Choroid plexus epithelial cell (primary cell): ENCODE measurements at regions not wholly inside any gene's neighbourhood (a gene's known extent, or its start where the extent isn't known, plus 50 kb on each side); places are given as distances from the start of the nearest gene placed in this dataset.

ENCODE experiments used
- DNase-seq: peaks from one replicate; pipeline ENCODE4 v3.0.0-alpha.2; 2010; ENCODE audit warnings: low read depth
- H3K4me3 ChIP-seq: 2 replicates; pipeline ENCODE4 v1.5.1; 2011; ENCODE audit warnings: low read depth, mild to moderate bottlenecking, control low read depth, low read length, moderate library complexity
- TF ChIP-seq, protein P1 (sequence below): conservative IDR thresholded peaks from 2 replicates; pipeline ENCODE4 v1.5.1; 2011; ENCODE audit warnings: low read depth, mild to moderate bottlenecking, control low read depth, inconsistent platforms, low read length, moderate library complexity

DNA sequence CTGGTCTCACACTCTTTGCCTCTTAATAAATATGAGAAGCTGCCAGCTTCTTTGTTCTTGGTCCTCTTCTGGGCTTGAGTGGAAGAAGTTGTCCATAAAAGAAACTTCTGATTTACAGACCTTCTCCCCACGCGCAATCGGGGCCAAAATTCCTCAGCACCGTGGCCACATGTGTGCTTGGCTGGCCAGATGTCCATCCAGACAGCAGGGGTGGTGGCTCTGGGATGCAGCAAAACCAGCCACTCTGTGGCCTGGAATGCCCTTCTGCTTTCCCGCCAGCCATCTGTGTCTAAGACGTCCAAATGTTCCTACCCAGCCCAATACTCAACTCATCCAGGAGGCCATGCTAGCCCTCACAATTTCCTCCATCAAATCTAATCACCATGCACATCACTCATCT is 250.8 kb downstream of the EN1 start:
- H3K4me3 ChIP-seq, result no peak overlapping the region
- TF ChIP-seq, protein P1, sequence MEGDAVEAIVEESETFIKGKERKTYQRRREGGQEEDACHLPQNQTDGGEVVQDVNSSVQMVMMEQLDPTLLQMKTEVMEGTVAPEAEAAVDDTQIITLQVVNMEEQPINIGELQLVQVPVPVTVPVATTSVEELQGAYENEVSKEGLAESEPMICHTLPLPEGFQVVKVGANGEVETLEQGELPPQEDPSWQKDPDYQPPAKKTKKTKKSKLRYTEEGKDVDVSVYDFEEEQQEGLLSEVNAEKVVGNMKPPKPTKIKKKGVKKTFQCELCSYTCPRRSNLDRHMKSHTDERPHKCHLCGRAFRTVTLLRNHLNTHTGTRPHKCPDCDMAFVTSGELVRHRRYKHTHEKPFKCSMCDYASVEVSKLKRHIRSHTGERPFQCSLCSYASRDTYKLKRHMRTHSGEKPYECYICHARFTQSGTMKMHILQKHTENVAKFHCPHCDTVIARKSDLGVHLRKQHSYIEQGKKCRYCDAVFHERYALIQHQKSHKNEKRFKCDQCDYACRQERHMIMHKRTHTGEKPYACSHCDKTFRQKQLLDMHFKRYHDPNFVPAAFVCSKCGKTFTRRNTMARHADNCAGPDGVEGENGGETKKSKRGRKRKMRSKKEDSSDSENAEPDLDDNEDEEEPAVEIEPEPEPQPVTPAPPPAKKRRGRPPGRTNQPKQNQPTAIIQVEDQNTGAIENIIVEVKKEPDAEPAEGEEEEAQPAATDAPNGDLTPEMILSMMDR, result no peak
- no peak for DNase-seq

DNA sequence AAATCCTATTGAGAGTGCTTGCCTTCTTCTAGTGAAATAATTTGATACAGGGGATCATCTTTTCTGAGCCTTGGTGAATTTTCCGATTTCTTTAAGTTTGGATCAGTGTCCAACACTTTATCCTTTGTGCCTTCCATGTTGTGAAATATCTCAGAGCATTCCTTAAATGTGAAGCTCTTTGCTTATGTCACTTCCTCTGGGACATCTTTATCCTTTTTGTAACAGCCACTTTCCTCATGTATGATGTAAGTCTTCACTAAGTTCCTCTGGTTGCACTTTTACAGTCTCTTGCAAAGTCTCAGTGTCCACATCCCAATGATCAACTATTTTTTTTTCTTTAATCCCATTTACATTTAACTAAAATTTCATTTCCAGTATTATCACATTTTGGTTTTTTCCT is 254.2 kb downstream of the EN1 start:
- H3K4me3 ChIP-seq, result no peak overlapping the region
- no peak for DNase-seq
- TF ChIP-seq, protein P1, result no peak

DNA sequence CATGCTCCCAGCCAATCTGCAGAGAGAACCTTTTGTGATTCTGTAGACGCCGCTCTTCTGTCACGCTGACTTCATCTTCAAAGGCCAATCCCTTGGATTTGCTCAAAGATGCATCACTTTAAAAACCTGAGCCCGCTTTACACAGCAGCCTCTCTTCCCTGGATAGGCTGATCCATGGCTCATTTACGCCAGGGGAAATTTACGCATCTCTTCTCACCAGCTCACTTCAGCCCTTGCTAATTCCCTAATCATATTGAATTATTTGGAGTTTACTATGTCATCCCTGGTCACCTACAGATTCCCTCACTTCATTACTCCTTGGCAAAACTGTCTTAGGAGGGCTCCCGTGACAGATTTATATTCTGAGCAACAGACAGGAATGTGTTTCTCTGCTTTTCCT is 256.2 kb downstream of the EN1 start:
- no peak for DNase-seq
- TF ChIP-seq, protein P1, result no peak

DNA sequence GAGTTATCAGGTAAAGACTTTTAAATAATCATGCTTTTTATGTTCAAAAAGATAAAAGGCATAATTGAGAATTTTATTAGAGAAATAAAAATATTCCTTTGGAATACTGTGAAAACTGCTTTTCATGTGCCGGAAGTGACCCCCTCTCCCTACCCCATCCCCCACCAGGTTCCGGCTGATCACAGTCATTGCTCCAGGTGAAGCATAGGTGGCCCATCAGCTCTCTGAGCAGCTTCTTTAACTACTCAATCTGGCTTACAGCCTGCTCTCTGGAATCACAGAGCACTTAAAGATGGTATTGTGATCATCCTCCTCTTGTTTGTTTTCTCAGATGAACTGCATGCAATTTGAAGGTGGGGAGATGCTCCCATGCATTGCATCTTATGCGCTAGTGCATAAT is 257.7 kb downstream of the EN1 start:
- TF ChIP-seq, protein P1, result no peak
- no peak overlapping the region for H3K4me3 ChIP-seq
- DNase-seq, result no peak

More for the DNA sequence above, 256.2 kb downstream of the EN1 start:
- no peak overlapping the region for H3K4me3 ChIP-seq

DNA sequence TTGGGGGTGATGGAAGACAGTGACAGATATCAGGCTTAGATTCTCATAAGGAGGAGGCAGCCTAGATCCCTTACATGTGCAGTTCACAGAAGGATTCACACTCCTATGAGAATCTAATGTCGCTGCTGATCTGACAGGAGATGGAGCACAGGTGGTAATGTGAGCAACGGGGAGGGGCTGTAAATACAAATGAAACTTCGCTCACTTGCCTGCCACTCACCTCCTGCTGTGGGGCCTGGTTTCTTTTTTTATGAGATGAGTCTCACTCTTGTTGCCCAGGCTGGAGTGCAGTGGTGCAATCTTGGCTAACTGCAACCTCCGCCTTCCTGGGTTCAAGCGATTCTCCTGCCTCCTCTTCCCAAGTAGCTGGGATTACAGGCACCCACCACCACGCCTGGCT is 258.6 kb downstream of the EN1 start:
- no peak for DNase-seq
- H3K4me3 ChIP-seq, result no peak overlapping the region
- TF ChIP-seq, protein P1, result no peak

DNA sequence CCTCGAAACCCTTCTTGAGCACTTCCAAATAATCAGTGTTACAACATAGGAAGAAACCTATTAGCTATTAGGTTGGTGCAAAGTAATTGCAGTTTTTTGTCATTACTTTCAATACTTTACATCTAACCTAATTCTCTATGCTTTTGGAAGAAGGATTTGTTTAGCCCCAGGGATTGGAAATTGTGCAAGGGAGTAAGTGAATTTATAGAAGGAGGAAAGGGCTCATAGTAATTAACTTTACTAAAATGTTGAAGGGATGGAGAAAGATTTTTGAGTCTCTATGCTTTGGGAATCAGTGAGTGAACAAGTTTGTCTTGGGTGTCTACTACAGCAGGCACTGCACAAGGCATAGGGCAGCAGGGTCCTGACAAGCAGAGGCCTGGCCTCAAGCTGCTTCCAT is 261.1 kb downstream of the EN1 start:
- no peak for DNase-seq
- H3K4me3 ChIP-seq, result no peak overlapping the region
- TF ChIP-seq, protein P1, result no peak

DNA sequence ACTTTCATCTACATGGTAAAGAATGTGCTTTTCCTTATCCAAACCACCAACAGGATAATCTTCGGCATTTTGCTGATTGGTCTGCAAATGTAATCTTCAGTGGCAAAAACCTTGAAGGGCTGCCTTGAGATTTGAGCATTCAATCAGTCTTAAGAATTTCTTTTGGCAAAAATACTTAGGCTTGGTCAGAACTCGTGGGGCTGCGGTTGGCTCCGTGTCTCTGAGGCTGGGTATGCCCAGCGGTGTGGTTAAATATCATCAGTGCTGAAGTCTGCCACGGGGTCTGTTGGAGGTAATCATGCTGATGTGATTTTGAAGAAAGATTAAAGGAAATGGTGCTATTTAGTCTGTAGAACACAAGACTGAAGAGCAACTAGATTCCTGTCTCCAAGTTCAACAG is 262.6 kb downstream of the EN1 start:
- no peak overlapping the region for H3K4me3 ChIP-seq
- no peak for DNase-seq
- TF ChIP-seq, protein P1, result no peak
